ENCODE measurements at regions not wholly inside any gene's neighbourhood (a gene's known extent, or its start where the extent isn't known, plus 50 kb on each side); places are given as distances from the start of the nearest gene placed in this dataset.

GRCh38 chr7:121777672-121778071 is 95.3 kb upstream of the PTPRZ1 start:
- no peak for TF ChIP-seq CTCF (IDR thresholded peaks at IDR 0.05)
- TF ChIP-seq POLR2A (IDR thresholded peaks at IDR 0.05), result no peak

Measured in Peyer's patch (tissue), 4 donors.